ENCODE measurements at regions not wholly inside any gene's neighbourhood (a gene's known extent, or its start where the extent isn't known, plus 50 kb on each side); places are given as distances from the start of the nearest gene placed in this dataset.

DNA sequence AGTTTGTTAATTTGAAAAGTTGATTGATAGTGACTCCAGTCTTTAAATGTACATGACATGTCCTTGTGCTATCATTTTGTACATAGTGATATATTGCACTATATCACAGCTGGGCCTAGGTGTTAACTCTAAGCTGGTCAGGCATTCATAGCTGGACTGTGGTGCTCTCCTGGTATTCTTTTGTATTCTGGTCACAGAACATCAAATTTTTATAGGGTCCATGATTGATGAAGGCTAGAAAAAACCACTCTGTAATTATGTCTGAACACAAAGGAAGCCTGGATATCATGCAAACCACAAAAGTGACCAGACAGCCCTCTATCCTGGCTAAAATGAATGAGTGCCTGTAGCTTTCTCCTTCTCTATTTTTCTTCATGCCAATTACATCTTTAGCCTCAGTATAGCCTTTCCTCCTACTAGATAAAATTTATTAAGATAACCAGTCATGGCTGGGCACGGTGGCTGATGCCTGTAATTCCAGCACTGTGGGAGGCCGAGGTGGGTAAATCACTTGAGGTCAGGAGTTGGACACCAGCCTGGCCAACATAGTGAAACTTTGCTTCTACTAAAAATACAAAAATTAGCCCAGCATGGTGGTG, 134.9 kb upstream of the B3GALT2 start:
- TF ChIP-seq, protein P1, sequence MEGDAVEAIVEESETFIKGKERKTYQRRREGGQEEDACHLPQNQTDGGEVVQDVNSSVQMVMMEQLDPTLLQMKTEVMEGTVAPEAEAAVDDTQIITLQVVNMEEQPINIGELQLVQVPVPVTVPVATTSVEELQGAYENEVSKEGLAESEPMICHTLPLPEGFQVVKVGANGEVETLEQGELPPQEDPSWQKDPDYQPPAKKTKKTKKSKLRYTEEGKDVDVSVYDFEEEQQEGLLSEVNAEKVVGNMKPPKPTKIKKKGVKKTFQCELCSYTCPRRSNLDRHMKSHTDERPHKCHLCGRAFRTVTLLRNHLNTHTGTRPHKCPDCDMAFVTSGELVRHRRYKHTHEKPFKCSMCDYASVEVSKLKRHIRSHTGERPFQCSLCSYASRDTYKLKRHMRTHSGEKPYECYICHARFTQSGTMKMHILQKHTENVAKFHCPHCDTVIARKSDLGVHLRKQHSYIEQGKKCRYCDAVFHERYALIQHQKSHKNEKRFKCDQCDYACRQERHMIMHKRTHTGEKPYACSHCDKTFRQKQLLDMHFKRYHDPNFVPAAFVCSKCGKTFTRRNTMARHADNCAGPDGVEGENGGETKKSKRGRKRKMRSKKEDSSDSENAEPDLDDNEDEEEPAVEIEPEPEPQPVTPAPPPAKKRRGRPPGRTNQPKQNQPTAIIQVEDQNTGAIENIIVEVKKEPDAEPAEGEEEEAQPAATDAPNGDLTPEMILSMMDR (IDR thresholded peaks at IDR 0.05; ENCODE audit: low read length): no peak
- TF ChIP-seq EZH2 (IDR thresholded peaks at IDR 0.05; ENCODE audit: borderline replicate concordance, low read length): no peak
